Cardiac septum (tissue), 1 donor: ENCODE measurements at regions not wholly inside any gene's neighbourhood (a gene's known extent, or its start where the extent isn't known, plus 50 kb on each side); places are given as distances from the start of the nearest gene placed in this dataset.

Experiments used
- DNase-seq: peaks from one replicate; pipeline ENCODE4 v3.0.0-alpha.2; 2020; ENCODE audit warnings: low spot score
- intact Hi-C: fragments of 100-400 bp; cut with DNase I; formaldehyde crosslinking; loops from one replicate; pipeline ENCODE4 v1.14.0; 2022
- donor health status: DM: no; HTN: no; CAD: no.

DNA sequence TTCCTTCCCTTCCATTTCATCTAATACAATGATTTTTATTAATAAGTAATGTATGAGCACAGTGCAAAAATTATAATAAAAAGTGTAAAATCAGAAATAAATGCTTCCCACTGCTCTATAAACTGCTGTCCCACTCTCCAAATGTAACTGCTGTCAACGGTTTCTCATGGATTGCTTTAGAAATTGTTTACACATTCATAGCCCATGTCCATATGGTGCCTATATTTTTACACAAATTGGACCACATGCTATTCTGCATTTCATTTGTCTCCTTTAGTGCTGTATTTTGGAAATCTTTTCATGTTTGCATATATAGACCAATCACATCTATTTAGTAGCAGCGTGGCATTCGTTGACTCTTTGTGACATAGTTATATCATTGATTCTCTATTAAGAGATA, 164.7 kb upstream of the SLCO3A1 start:
- DNase-seq = no peak
- intact Hi-C loops = no loop called here

DNA sequence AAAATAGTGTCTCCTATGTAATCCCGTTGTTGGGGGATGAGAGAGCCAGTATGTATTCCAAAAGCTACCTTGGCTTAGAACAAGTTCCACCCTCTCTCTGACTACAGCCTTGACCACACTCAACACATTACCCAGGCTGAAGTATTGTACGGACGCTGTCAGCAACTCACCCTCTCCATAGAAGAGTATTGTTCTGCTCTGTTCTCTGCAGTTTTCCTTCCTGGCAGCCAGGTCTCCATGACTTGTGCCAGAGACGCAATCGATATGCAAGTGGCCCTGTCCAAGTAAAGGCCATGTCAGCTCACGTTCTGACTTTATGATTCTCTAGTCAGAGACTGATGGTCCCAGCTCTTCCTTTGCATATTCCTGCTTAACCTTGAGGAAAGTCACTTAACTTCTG, 164.1 kb upstream of the SLCO3A1 start:
- intact Hi-C loops = no loop called here

DNA sequence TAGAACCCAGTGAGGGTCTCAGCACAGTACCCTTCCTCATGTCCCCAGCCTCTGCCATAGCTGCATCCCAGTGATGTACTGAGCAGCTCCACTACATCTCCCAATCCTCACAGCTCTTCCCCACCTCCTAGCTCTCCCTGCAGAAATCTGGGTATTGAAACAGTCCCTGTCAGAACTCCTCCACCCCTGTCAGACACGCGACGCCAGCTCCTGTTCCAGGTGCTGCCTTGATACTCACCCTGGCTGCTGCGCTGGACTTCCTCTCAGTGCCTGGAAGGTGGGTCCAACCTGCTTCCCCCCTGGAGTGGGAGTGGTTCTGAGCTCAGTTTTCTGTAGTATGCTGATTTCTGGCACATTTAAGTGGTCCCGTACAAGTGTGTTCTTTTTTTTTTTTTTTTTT, 160.9 kb upstream of the SLCO3A1 start:
- intact Hi-C loops = no loop called here
- no peak for DNase-seq

More for the DNA sequence above, 164.1 kb upstream of the SLCO3A1 start:
- no peak for DNase-seq

GRCh38 chr15:91694131-91694830, 159.2 kb upstream of the SLCO3A1 start:
- intact Hi-C loops = loop anchor here (2.0 kb wide), 1 partner anchor 133 kb away; no protein-coding TSS in a partner anchor

DNA sequence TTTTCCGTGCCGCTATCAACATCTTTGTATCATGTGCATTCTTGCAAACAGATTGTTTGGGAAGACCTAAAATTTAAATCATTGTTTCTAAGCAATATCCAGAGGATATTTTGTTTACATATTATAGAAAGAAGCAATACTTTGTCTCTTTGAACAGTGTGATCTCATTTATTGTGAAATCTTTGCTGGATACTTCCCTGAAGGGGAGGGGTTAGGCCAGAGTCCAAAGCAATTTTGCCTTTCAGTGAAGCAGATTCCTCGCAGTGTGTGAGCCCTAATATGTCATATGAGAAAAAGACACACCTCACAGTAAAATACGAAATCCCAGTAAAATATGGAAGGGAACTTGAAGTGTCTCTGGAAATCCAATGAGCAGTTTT, 158.7 kb upstream of the SLCO3A1 start:
- no peak for DNase-seq
- intact Hi-C loops = loop anchor here (2.0 kb wide), 1 partner anchor 134 kb away; no protein-coding TSS in a partner anchor

More at GRCh38 chr15:91694131-91694830, 159.2 kb upstream of the SLCO3A1 start:
- no peak for DNase-seq

GRCh38 chr15:91695799-91696198, 157.7 kb upstream of the SLCO3A1 start:
- no peak for DNase-seq
- intact Hi-C loops = loop anchor here (2.0 kb wide), 1 partner anchor 135 kb away; no protein-coding TSS in a partner anchor

DNA sequence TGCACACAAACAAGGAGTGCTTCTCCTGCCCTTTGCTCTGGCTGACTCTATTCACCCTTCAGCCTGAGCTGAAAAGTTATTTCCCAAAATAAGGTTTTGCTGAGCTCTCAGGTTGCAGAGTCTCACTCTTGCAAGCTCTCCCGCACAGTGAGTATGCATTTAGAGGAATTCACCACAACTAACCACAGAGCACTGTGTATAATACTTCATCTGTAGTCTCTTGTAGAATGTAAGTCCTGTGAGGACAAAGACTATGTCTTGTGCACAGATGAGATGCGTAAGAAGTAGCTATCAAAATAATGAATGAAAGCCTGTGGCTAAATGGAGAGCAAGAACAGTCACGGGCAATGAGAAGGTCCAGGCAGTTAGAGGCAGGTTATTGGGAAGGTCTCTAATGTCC, 156.5 kb upstream of the SLCO3A1 start:
- no peak for DNase-seq
- intact Hi-C loops = no loop called here

DNA sequence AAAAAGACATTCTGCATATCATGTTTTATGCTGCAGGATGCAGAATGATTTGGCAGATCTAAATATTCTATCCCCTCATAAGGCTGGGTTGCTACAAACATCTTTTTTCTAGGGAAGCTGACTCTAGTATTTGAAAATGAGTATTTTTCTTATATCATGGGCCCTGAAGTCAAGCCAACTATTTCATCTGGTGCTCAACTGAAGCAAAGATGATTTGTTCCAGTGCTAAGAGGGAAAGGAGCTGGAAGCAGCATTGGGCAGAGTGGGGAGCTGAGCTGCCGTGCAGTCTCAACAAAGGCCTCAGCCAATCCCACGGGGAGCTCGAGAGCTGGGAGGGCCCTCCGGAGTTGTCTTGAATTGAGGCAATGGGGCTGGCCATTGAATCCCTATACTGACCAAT, 155.3 kb upstream of the SLCO3A1 start:
- no peak for DNase-seq
- intact Hi-C loops = no loop called here

DNA sequence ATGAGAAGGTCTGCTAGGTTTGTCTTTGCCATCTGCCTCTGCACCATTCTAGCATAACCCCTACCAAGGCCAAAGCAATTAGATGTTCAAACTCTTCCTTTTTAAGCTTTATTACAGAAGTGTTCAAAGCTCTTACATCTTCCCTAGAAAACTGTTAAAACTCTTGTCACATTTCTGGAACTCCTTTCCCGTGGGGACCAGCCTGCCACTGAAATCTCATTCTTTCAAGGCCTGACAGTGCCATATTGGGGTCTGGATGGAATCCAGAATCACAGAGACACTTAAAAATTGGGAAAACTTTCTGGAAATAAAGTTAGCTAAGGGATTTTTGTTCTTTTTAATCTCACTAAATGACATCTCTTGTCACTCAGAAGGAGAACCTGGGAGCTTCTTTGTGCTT, 153.8 kb upstream of the SLCO3A1 start:
- intact Hi-C loops = loop anchor here (10.0 kb wide), 3 partner anchors 165 to 395 kb away; no protein-coding TSS in a partner anchor
- no peak for DNase-seq

- no peak for DNase-seq
- intact Hi-C loops = loop anchor here (10.0 kb wide), 3 partner anchors 168 to 398 kb away; no protein-coding TSS in a partner anchor
Measured at GRCh38 chr15:91703274-91703673, 150.2 kb upstream of the SLCO3A1 start.

- DNase-seq = no peak
- intact Hi-C loops = loop anchor here (10.0 kb wide), 3 partner anchors 170 to 400 kb away; no protein-coding TSS in a partner anchor
Measured at GRCh38 chr15:91704343-91704742, 149.2 kb upstream of the SLCO3A1 start.

DNA sequence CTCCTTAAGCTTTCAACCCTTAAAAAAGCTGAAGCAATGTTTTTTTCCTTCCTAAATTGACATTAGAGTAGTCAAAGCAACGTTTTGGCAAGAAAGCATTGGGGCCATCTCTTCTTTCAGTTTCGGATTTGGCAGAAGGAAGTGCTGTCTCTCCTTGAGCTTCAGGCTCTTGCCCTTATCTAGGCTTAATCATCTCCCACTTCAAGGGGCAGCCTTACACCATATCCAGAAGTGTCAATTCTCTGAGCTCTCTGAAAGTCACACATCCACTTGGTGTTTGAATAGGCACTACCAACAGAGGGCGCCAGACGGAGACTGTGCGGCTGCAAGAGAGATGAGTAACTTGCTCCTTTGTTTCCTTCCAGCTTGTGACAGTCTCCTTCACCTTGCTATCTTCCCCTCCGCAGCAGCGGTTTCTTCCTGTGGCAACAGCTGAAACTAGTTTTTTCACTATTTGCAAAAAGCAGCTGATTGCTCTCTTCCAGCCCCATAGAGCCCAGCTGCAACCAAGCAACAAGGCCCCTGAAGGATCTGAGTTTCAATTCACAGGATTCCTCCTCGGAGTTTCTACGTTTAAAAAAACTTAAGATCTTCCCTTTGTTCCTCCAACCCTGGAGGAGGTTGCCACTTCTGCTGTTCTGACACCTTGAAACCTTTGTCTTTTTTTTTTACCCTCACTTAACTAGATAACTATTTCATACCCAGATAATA, 147.0 kb upstream of the SLCO3A1 start:
- intact Hi-C loops = loop anchor here (2.0 to 10.0 kb wide), 5 partner anchors 146 to 402 kb away; partner anchors contain the start of gene SLCO3A1
- DNase-seq = peak; percentile 91

DNA sequence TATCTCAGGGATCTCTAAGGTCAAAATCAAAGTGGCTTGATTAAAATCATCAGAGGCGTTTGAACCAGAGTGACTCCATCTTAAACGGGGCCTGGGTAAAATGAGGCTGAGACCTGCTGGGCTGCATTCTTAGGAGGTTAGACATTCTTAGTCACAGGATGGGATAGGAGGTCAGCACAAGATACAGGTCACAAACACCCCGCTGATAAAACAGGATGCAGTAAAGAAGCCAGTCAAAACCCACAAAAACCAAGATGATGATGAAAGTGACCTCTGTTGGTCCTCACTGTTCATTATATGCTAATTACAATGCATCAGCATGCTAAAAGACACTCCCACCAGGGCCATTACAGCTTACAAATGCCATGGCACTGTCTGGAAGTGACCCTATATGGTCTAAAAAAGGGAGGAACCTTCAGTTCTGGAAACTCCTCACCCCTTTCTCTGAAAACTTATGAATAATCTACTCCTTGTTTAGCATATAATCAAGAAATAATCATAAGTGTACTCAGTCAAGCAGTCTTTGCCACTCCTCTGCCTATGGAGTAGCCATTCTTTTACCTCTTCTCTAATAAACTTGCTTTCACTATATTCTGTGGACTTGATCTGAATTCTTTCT, 143.3 kb upstream of the SLCO3A1 start:
- DNase-seq = no peak
- intact Hi-C loops = no loop called here

DNA sequence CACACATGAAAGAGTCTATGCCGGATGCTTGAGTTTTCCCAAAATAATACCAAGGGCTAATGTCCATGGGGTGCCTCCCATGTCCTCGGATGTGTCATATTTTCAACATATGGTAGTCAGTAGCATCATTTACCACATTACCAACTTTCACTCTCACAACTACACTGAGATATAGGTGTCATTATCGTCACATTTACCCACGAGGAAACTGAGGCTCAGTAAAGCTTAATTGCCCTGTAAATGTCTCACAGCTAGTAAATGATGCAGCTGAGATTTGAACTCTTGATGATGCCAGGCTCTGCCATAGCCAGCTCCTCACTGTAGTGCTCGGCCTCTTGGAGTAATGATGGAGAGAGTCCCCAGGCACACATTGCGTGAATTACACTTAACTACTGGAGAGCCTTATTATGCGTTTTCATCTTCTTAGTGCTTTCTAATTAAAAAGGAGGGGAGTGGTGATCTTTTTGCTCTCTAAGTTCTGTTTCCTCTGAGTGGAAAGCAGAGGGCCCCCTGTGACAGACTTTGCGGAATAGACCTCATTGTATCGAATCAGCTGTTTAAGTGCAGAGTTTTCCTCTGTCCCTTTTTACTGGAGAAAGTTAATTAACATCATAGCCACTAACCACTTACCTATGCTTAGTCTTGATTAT, 142.0 kb upstream of the SLCO3A1 start:
- no peak for DNase-seq
- intact Hi-C loops = no loop called here

DNA sequence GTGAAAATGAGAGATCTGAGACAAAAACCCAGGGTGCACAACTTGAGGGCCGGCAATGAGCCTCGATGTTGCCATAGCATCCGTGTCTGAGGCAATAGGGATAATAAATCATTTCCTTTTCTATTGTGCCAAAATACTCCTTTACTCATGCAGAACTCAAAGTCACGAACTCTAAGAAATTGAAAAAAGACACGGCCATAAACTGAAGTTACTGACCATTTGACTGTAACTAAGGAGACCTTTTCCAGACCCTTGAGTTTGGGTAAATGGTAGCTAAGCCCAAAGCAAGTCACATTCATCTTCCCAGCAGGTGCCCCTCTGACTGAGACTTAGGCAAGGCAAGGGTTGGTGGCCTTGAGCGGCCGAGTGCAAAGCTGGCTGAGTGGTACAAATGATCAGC, 141.2 kb upstream of the SLCO3A1 start:
- no peak for DNase-seq
- intact Hi-C loops = no loop called here

GRCh38 chr15:91716536-91716935, 137.0 kb upstream of the SLCO3A1 start:
- DNase-seq = no peak
- intact Hi-C loops = no loop called here

- no peak for DNase-seq
- intact Hi-C loops = no loop called here
Measured at GRCh38 chr15:91717811-91718210, 135.7 kb upstream of the SLCO3A1 start.

GRCh38 chr15:91723959-91724358, 129.5 kb upstream of the SLCO3A1 start:
- no peak for DNase-seq
- intact Hi-C loops = no loop called here

DNA sequence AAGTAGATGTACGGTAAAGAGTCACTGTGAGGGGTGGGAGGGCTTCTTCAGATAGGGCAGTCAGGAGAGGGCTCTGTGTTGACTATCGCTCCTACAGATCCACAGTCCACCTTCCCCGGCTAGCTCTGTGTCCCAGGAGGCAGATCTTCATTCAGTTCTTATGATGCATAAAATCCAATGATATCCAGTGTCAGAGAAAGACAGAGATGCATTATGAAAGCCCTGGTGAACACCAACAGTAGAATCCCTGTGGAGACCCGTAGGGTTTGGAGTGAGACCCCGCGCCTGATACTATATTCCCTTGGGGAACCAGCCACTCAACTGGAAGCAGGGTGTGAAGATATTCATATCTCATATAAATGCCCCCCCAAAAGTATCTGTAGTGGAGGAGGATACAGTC, 119.8 kb upstream of the SLCO3A1 start:
- DNase-seq = no peak
- intact Hi-C loops = no loop called here
